GM19397 (cell line): ENCODE measurements at regions not wholly inside any gene's neighbourhood (a gene's known extent, or its start where the extent isn't known, plus 50 kb on each side); places are given as distances from the start of the nearest gene placed in this dataset.
A peak's percentile ranks its signal among the peaks of the same experiment; 100 is the strongest.
"Not testable (repeated sequence)": the region's sequence is repeated elsewhere in the genome, so short reads cannot be mapped to it uniquely, and the experiment has no call there.

Experiments used
- ATAC-seq: cut with Tn5 transposase; IDR thresholded peaks from one replicate; pipeline ENCODE4 v1.9.1; 2021; ENCODE audit warnings: mild to moderate bottlenecking, moderate library complexity; ENCODE audit not compliant: unreplicated experiment

DNA sequence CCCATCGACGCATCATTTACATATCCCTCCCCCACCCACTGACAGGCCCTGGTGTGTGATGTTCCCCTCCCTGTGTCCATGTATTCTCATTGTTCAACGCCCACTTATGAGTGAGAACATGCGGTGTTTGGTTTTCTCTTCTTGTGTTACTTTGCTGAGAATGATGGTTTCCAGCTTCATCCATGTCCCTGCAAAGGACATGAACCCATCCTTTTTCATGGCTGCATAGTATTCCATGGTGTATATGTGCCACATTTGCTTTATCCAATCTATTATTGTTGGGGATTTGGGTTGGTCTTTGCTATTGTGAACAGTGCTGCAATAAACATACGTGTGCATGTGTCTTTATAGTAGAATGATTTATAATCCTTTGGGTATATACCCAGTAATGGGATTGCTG, 243.3 kb downstream of the TTC6 start:
- ATAC-seq, result not testable (repeated sequence)

GRCh38 chr14:37841039-37841438, 245.6 kb downstream of the TTC6 start:
- not testable (repeated sequence) for ATAC-seq

DNA sequence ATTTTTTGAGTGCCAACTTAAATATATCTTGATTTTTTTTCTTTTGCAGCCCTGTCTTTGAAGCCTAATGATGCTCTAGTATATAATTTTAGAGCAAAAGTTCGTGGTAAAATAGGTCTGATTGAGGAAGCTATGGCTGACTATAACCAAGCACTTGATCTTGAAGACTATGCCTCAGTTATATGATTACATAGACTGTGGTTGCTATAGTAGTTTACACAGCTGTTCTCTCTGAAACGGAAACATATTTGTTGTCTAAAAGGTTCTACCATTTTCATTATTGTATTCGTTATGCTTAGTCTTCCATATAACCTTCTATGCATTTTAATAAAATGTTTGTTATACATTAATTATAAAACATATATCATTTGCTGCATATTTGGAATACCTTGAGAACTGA, 246.7 kb downstream of the TTC6 start:
- no peak for ATAC-seq

DNA sequence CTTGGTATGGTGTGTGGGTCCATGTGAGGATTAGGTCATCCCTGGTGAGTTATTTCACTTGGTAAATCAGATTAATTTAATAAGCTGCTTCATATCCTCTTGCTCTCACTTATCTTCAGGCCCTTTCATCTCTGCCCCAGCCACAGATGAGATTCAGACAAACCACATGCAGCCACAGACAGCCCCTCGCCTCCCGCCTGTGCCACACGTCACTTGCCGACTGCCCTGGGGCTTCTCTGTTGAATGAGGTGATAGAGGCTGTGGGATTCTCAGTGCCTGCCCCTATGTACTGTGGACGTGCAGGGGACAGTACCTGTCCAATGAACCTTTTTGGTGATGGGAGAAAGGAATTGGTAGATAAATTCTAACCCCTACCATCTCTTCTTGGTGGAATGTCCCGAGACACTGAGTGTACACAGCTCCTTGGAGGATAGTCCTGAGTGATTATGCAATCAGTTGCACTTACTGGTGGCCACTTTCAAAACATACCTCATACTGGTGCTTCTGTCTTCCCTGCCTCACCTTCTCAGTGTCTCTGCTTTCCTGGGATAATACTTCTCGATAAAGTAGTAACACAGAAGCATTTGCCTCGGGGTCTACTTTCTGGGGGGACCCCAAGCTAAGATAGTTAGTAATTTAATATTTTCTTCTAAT, 248.7 kb downstream of the TTC6 start:
- ATAC-seq, result no peak

DNA sequence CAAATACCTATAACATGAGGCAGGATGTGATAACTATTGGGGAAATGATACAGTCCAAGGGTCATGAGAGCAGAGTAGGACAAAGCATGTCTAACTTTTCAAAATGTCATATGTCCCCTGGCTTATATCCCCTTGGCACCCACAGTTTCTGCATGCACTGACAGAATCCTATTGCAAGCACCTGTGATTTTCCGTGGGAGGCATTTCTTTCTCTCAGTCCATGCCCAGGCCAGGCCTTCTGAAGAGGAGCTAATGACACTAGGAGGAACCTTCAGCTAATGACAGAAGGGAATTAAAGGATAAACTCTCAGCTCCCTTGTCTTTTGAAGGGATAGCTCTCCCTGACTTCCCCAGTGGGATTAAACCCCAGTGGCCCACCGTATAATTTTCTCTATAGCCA, 249.2 kb downstream of the TTC6 start:
- ATAC-seq, result no peak

GRCh38 chr14:37848985-37849621, 253.7 kb downstream of the TTC6 start:
- no peak for ATAC-seq

DNA sequence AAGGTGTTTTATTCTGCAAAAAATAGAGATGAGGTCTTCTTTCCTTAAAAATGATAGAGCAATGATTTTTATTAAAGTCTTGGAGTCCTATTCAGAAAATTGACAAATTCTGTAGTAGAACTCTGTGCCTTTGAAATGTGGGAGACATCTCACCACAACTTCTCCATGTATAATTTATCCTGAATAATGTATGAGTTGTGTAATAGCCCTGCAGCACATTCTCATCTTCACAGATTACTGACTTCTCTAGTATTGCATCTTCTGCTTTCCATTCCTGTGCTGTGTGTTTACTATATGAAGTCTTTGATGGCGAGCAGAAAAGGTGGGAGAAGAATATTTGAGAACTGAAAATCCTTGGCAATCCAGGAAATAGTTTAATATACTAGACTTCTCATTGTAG, 255.6 kb downstream of the TTC6 start:
- no peak for ATAC-seq

GRCh38 chr14:37855871-37856270, 260.4 kb downstream of the TTC6 start:
- ATAC-seq, result no peak

DNA sequence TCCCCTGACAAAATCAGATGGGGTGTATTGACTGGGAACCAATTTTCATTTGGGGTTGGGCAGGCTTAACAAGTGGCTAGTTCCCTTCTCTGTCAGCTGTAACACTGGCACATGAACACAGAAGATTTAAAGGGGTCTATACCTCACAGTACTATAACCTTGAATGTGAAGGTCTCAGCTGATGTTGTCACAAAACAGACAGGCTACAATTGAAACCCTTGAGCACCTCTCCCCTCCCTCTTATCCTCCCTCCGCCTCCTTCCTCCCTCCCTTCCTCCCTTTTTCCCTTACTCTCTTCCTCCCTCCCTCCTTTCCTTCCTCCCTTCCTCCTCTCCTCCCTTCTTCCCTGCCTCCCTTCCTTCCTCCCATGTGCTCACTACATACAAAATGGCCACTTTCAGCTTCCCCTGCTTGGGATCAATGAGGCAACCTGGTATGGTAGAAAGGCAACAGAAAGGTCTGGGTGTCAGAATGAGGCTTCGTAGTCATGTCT, 262.4 kb downstream of the TTC6 start:
- ATAC-seq, result no peak

DNA sequence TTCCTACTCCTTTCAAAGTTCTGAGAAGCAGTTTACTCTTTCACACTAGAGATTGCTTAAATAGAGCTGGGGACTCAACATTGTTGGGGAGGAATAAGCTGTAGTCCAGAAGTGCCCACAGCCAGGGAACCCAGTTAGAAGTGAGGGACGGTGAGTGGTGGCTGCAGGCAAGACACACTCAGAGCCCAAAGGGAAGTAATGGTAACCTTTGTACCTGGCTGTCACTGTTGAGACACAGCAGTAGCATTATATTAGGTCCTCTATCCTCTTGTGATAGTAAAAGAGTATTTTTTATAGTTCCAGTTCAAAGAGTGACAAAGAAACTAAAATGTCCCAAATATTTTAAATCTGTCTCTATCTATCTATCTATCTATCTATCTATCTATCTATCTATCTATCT, 263.3 kb downstream of the TTC6 start:
- ATAC-seq, result no peak

- no peak for ATAC-seq
These were observed 263.7 kb downstream of the TTC6 start for GRCh38 chr14:37859177-37859576.

GRCh38 chr14:37862263-37862662, 266.8 kb downstream of the TTC6 start:
- ATAC-seq, result no peak

DNA sequence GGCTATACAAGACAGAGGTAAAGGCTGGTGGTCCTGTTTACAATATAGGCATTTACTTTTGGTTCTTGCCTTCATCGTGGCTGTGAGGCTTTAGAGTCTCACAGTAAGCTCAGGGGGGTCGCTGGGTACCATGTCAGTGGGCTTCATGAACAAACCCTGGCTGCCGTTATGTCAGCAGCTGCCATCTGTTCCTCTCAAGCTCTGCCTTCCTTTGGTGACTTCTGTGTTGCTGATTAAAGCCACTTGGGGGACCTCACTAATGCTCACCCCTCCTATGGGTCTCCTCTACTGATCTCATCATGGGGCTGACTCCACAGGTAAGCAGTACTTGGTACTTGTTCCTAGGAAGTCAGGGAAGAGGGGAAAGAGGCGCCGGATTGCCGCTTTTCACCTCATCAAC, 268.7 kb downstream of the TTC6 start:
- ATAC-seq, result no peak

GRCh38 chr14:37864861-37865718, 269.7 kb downstream of the TTC6 start:
- ATAC-seq, result no peak

GRCh38 chr14:37865719-37866549, 270.5 kb downstream of the TTC6 start:
- no peak for ATAC-seq

DNA sequence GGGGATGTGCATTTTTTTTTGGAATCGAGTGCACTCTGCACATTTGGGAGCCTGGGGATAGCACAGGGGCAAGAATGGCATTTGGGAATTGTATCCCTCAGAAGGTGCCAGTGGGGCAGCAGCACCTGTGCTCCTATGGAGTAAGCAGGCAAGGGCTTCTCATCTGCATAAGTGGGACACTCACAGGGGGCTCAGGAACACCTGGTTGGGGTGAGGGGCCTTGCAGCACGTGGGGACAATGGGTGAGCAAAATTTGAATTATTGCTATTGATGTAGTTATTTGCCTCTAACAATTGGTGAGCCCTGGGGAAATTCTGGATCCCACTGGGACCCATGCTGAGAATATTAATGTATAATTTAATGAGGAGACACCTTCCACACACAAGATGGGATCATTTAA, 274.2 kb downstream of the TTC6 start:
- no peak for ATAC-seq

GRCh38 chr14:37870170-37870569, 274.7 kb downstream of the TTC6 start:
- ATAC-seq, result no peak

GRCh38 chr14:37870632-37871346, 275.4 kb downstream of the TTC6 start:
- no peak for ATAC-seq

- ATAC-seq, result not testable (repeated sequence)
These were observed 278.6 kb downstream of the TTC6 start for GRCh38 chr14:37874065-37874428.

DNA sequence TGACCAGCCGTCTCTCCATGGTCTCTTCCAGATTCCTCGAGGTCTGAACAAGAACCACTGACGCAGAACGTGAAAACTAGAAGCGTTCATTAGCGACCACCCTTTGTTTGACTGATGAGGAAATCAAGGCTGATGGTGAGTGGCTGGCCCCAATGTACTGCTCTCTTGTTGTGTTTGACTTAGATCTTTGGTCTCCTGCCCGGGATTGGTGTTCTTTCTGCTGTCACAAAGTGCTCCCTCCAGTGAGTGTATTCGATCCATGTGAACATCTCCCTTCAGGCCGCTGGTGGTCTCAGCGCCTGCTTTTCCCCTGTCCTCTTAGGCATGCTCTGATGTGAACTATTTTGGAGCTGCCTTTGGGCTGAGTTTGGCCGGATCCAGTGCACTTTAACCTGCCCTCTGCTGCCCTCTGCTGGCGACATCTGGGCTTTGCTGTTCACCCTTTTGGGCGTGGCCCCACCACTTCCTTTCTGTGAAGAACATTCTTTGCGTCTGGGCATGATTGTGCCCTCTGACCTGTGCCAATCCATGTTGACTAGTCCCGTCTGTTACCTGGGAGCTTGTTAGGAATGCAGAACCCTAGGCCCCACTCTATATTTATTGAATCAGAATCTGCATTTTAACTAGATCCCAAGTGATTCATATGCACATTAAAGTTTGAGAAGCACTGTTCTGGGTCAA, 279.1 kb downstream of the TTC6 start:
- peak; percentile 97 for ATAC-seq
